ENCODE measurements at regions not wholly inside any gene's neighbourhood (a gene's known extent, or its start where the extent isn't known, plus 50 kb on each side); places are given as distances from the start of the nearest gene placed in this dataset.

DNA sequence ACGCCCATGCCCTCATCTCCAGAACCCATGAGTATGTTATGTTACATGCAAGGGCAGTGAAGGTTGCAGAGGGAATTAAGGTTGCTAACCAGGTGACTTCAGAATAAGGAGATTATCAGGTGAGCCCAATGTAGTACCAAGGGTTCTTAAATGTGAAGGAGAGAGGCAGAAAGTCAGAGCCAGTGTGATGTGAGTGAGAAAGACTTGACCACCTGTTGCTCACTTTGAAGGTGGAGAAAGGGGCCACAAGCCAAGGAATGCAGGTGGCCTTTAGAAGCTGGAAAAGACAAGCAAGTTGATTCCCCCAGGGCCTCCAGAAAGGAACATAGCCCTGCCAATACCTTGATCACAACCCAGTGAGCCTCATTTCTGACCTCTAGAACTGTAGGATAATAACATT lies 84.7 kb upstream of the CLDN14 start:
- Mint-ChIP-seq H3K4me3 (ENCODE audit: low read depth) (no peak overlapping the region), H3K4me1 (ENCODE audit: low read depth) (no peaks in the 10 kb centered on the region), H3K36me3 (ENCODE audit: insufficient read depth) (no peaks in the 10 kb centered on the region), H3K9me3 (ENCODE audit: low read depth) (no peaks in the 10 kb centered on the region), H3K27ac (no peak overlapping the region), H3K27me3 (peaks cover 10% of the 10 kb centered on the region)
- DNase-seq (ENCODE audit: low spot score, unreplicated experiment), result no peak
- TF ChIP-seq, protein P1, sequence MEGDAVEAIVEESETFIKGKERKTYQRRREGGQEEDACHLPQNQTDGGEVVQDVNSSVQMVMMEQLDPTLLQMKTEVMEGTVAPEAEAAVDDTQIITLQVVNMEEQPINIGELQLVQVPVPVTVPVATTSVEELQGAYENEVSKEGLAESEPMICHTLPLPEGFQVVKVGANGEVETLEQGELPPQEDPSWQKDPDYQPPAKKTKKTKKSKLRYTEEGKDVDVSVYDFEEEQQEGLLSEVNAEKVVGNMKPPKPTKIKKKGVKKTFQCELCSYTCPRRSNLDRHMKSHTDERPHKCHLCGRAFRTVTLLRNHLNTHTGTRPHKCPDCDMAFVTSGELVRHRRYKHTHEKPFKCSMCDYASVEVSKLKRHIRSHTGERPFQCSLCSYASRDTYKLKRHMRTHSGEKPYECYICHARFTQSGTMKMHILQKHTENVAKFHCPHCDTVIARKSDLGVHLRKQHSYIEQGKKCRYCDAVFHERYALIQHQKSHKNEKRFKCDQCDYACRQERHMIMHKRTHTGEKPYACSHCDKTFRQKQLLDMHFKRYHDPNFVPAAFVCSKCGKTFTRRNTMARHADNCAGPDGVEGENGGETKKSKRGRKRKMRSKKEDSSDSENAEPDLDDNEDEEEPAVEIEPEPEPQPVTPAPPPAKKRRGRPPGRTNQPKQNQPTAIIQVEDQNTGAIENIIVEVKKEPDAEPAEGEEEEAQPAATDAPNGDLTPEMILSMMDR (IDR thresholded peaks at IDR 0.05; ENCODE audit: unreplicated experiment), result no peak

DNA sequence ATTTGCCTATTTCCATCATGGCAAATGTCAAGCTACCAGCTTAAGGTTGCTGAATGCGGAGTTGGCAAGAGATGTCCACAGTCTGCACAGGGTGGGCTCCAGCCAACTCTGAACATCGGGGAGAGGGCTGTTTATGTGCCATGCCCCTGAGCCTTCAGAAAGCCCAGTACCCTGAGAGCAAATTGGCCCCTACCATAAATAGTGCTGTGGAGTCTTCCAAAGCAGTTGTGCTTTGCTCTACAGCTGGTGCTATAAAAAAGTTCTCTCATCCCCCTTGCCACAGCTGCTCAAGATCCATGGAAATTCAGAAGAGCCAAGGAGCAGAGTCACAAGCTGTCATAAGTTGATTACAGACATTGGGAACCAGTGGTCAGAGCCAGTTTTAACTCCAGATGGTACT lies 85.6 kb upstream of the CLDN14 start:
- no peaks in the 10 kb centered on the region for H3K36me3 Mint-ChIP-seq (ENCODE audit: insufficient read depth)
- no peaks in the 10 kb centered on the region for H3K9me3 Mint-ChIP-seq (ENCODE audit: low read depth)
- no peak overlapping the region for H3K4me3 Mint-ChIP-seq (ENCODE audit: low read depth)
- no peaks in the 10 kb centered on the region for H3K4me1 Mint-ChIP-seq (ENCODE audit: low read depth)
- peaks cover 17% of the 10 kb centered on the region for H3K27me3 Mint-ChIP-seq
- TF ChIP-seq, protein P1 (IDR thresholded peaks at IDR 0.05; ENCODE audit: unreplicated experiment), result no peak
- DNase-seq (ENCODE audit: low spot score, unreplicated experiment), result no peak
- no peak overlapping the region for H3K27ac Mint-ChIP-seq

DNA sequence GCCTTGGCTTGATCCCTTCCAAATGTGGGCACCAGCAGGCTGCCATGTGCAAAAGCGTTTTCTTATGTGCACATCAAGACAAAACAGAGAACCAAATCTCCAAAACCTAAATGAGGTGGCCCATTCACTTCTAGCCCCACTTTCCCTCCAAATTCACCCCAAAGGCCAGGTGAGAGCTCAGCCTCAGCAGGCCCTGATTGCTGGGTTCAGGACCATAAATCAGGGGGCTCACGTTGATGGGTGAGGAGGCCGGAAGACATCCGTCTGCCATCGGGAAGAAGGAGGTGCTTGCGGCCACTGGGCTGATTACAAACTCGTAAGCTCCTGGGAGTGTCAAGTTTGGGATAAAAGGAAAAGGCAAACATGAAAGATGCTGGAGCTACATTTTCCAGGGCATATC lies 86.7 kb upstream of the CLDN14 start:
- no peak overlapping the region for H3K4me3 Mint-ChIP-seq (ENCODE audit: low read depth)
- no peaks in the 10 kb centered on the region for H3K36me3 Mint-ChIP-seq (ENCODE audit: insufficient read depth)
- H3K27ac Mint-ChIP-seq, result no peak overlapping the region
- no peaks in the 10 kb centered on the region for H3K4me1 Mint-ChIP-seq (ENCODE audit: low read depth)
- H3K9me3 Mint-ChIP-seq (ENCODE audit: low read depth), result no peaks in the 10 kb centered on the region
- TF ChIP-seq, protein P1 (IDR thresholded peaks at IDR 0.05; ENCODE audit: unreplicated experiment), result no peak
- peaks cover 18% of the 10 kb centered on the region for H3K27me3 Mint-ChIP-seq
- DNase-seq (ENCODE audit: low spot score, unreplicated experiment), result no peak

DNA sequence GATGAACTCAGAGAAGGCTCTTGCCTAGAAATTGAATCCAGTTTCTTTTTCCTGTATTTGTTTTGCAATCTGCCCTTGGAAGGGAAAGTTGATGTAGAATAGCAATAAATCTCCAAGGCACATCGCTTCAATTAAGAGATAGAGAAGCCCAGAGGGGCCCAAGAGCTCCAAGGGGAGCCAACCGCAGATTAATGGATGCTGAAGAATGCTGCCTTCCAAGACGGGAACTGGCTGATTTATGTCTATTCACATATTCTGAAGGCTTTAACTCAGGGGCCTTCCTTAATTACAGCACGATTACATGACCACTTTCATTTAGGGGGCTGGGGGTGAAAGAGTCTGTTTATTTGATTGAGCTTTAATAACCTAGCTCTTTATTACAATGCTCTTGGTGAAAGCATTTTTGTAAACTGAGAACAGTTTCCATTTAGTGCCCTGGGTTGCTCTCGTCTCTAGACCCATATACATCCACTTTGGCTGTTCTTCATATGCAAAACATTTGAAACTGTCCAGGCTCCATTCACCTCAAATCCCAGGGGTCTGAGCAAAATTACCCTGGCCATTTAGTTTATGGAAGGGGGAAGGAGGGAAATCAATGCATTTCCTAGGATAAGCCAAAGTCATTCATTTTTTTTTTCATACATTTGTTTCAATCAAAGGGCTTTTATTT lies 87.4 kb upstream of the CLDN14 start:
- H3K27me3 Mint-ChIP-seq, result peaks cover 15% of the 10 kb centered on the region
- H3K27ac Mint-ChIP-seq, result no peak overlapping the region
- no peaks in the 10 kb centered on the region for H3K36me3 Mint-ChIP-seq (ENCODE audit: insufficient read depth)
- TF ChIP-seq, protein P1 (IDR thresholded peaks at IDR 0.05; ENCODE audit: unreplicated experiment), result no peak
- no peak overlapping the region for H3K4me3 Mint-ChIP-seq (ENCODE audit: low read depth)
- DNase-seq (ENCODE audit: low spot score, unreplicated experiment), result no peak
- no peaks in the 10 kb centered on the region for H3K9me3 Mint-ChIP-seq (ENCODE audit: low read depth)
- H3K4me1 Mint-ChIP-seq (ENCODE audit: low read depth), result no peaks in the 10 kb centered on the region

DNA sequence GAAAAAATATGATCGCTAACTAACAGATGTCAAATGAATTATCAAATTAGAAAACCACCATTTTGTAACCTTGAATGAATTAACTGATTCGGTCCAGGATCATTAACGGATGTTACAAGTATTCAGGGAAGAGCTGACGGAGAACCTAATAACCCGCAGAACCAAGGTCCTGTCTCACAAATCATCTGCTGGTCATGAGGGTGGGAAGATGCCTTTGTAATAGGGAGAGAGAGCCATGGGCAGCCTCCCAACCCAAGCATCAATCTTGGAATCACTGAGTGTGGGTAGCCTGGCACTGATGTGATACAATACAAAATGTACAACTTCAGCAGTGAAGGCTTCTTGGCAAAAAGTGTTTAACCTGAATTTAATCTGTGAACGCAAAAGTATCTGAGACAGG lies 89.6 kb upstream of the CLDN14 start:
- Mint-ChIP-seq H3K4me1 (ENCODE audit: low read depth) (no peaks in the 10 kb centered on the region), H3K4me3 (ENCODE audit: low read depth) (no peak overlapping the region), H3K9me3 (ENCODE audit: low read depth) (no peaks in the 10 kb centered on the region), H3K36me3 (ENCODE audit: insufficient read depth) (no peaks in the 10 kb centered on the region), H3K27ac (no peak overlapping the region), H3K27me3 (peaks cover 15% of the 10 kb centered on the region)
- TF ChIP-seq, protein P1 (IDR thresholded peaks at IDR 0.05; ENCODE audit: unreplicated experiment), result no peak
- DNase-seq (ENCODE audit: low spot score, unreplicated experiment), result no peak

Data from progenitor cell of endocrine pancreas (in vitro differentiated cells).